Neuronal stem cell (in vitro differentiated cells): ENCODE measurements at regions not wholly inside any gene's neighbourhood (a gene's known extent, or its start where the extent isn't known, plus 50 kb on each side); places are given as distances from the start of the nearest gene placed in this dataset.
"Not testable (repeated sequence)": the region's sequence is repeated elsewhere in the genome, so short reads cannot be mapped to it uniquely, and the experiment has no call there.

Experiments used
- DNase-seq: peaks from one replicate; pipeline ENCODE4 v3.0.0-alpha.2; 2013; ENCODE audit warnings: low spot score
- H2AFZ ChIP-seq: one replicate; pipeline ENCODE4 v1.6.1; 2013; ENCODE audit warnings: mild to moderate bottlenecking, low read length, inconsistent platforms
- H2AK5ac ChIP-seq: 2 replicates; pipeline ENCODE4 v1.6.1; 2013; ENCODE audit warnings: low read depth, mild to moderate bottlenecking, inconsistent platforms, low read length, moderate library complexity, mixed read lengths
- H2BK120ac ChIP-seq: 2 replicates; pipeline ENCODE4 v1.6.1; 2013; ENCODE audit warnings: low read depth, mild to moderate bottlenecking, inconsistent platforms, low read length, moderate library complexity, mixed read lengths
- H2BK12ac ChIP-seq: one replicate; pipeline ENCODE4 v1.6.1; 2013; ENCODE audit warnings: low read length, inconsistent platforms
- H2BK15ac ChIP-seq: 2 replicates; pipeline ENCODE4 v1.6.1; 2013; ENCODE audit warnings: mild to moderate bottlenecking, low read length, inconsistent platforms, mixed read lengths
- H2BK5ac ChIP-seq: one replicate; pipeline ENCODE4 v1.6.1; 2013; ENCODE audit warnings: inconsistent platforms, mild to moderate bottlenecking, low read length, moderate library complexity
- H3K14ac ChIP-seq: one replicate; pipeline ENCODE4 v1.6.1; 2013; ENCODE audit warnings: low read length, inconsistent platforms
- H3K18ac ChIP-seq: 2 replicates; pipeline ENCODE4 v1.6.1; 2013; ENCODE audit warnings: low read length, inconsistent platforms
- H3K23ac ChIP-seq: 2 replicates; pipeline ENCODE4 v1.6.1; 2013; ENCODE audit warnings: low read depth, mild to moderate bottlenecking, mixed read lengths, low read length, inconsistent platforms; ENCODE audit not compliant: poor library complexity
- H3K27ac ChIP-seq: replicated peaks from 3 replicates; pipeline ENCODE4 v1.5.1; 2013; ENCODE audit warnings: low read length, inconsistent platforms
- H3K27me3 ChIP-seq, 3 experiments: 2 replicates each; pipeline ENCODE4 v1.6.1; 2013; ENCODE audit warnings: low read length in 3 of 3, mild to moderate bottlenecking in 2 of 3, inconsistent platforms in 1 of 3, low read depth in 1 of 3, mixed read lengths in 1 of 3, moderate library complexity in 1 of 3; ENCODE audit not compliant: control insufficient read depth in 3 of 3, insufficient read depth in 3 of 3
- H3K36me3 ChIP-seq, 2 donors: replicated peaks in 1 of 2; 2 replicates each; pipeline ENCODE4 v1.6.1; 2013; ENCODE audit warnings: low read length in 2 of 2; ENCODE audit not compliant: control insufficient read depth in 2 of 2, insufficient read depth in 2 of 2
- H3K4ac ChIP-seq: 2 replicates; pipeline ENCODE4 v1.6.1; 2013; ENCODE audit warnings: inconsistent platforms, mild to moderate bottlenecking, low read length, moderate library complexity
- H3K4me1 ChIP-seq, 2 donors: 1 replicate in 1 of 2; 2 replicates in 1 of 2; pipeline ENCODE4 v1.6.1; 2013; ENCODE audit warnings: low read length in 2 of 2, low read depth in 1 of 2; ENCODE audit not compliant: control insufficient read depth in 2 of 2, insufficient read depth in 1 of 2
- H3K4me2 ChIP-seq: one replicate; pipeline ENCODE4 v1.6.1; 2013; ENCODE audit warnings: mild to moderate bottlenecking, low read length, inconsistent platforms; ENCODE audit not compliant: insufficient read depth, poor library complexity, severe bottlenecking
- H3K4me3 ChIP-seq, 2 donors: 2 replicates each; pipeline ENCODE4 v1.5.1; 2013; ENCODE audit warnings: low read length in 2 of 2, mild to moderate bottlenecking in 2 of 2, inconsistent platforms in 1 of 2, moderate library complexity in 1 of 2
- H3K79me1 ChIP-seq: one replicate; pipeline ENCODE4 v1.6.1; 2013; ENCODE audit warnings: low read depth, mild to moderate bottlenecking, inconsistent platforms, low read length, moderate library complexity
- H3K9ac ChIP-seq: one replicate; pipeline ENCODE4 v1.6.1; 2013; ENCODE audit warnings: mild to moderate bottlenecking, low read depth, low read length, inconsistent platforms; ENCODE audit not compliant: poor library complexity
- H3K9me3 ChIP-seq, 2 donors: replicated peaks in 1 of 2; 2 replicates each; pipeline versions ENCODE3 to v1.6.1; 2013; ENCODE audit warnings: low read length in 2 of 2, mild to moderate bottlenecking in 2 of 2, inconsistent platforms in 1 of 2, low read depth in 1 of 2, mixed read lengths in 1 of 2, moderate library complexity in 1 of 2; ENCODE audit not compliant: control insufficient read depth in 2 of 2, insufficient read depth in 1 of 2
- H4K8ac ChIP-seq: one replicate; pipeline ENCODE4 v1.6.1; 2013; ENCODE audit warnings: low read depth, mild to moderate bottlenecking, inconsistent platforms, low read length, moderate library complexity
- H4K91ac ChIP-seq: one replicate; pipeline ENCODE4 v1.6.1; 2013; ENCODE audit warnings: low read length, low read depth, mild to moderate bottlenecking, inconsistent platforms; ENCODE audit not compliant: poor library complexity
- WGBS, 2 donors: extraction: QIAGEN DNeasy Blood & Tissue Kit; methylation state at CpG; one replicate each; pipeline ENCODE4 v1.1.7; 2013; ENCODE audit warnings: missing lambda C conversion rate in 2 of 2, mixed read lengths in 1 of 2; ENCODE audit not compliant: insufficient read length in 2 of 2, insufficient replicate concordance in 1 of 2; ENCODE audit errors: extremely low coverage in 2 of 2; 5-methylcytosine and 5-hydroxymethylcytosine counted together

DNA sequence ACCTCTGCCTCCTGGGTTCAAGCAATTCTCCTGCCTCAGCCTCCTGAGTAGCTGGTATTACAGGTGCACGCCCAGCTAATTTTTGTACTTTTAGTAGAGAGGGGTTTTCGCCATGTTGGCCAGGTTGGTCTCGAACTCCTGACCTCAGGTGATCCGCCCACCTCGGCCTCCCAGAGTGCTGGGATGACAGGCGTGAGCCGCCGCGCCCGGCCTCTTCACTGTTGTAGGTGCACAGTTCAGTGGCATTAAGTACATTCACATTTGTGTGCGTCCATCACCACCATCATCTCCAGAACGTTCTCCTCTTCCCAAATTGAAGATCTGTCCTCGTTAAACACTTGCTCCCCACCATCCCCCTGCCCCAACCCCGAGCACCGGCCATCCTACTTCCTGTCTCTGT, 71.3 kb downstream of the UNCX start:
- H3K36me3 ChIP-seq, H3K23ac ChIP-seq, H3K79me1 ChIP-seq, H2AK5ac ChIP-seq, H4K91ac ChIP-seq, H3K4ac ChIP-seq, H3K4me2 ChIP-seq, H3K18ac ChIP-seq, H3K9ac ChIP-seq, H3K9me3 ChIP-seq, DNase-seq, H2BK5ac ChIP-seq, H3K14ac ChIP-seq, H3K27ac ChIP-seq, H2AFZ ChIP-seq, H2BK120ac ChIP-seq, H2BK15ac ChIP-seq, H2BK12ac ChIP-seq, H4K8ac ChIP-seq, H3K4me3 ChIP-seq: not testable (repeated sequence)
- Histone ChIP-seq H3K4me1 (peaks cover 0 to 17% of the 10 kb centered on the region in 2 donors), H3K27me3 (peaks cover 0 to 21% (median 0%) of the 10 kb centered on the region in 3 experiments)
- no CpG with 5 or more reads among the region's 15 CpGs for WGBS, 2 donors

GRCh38 chr7:1305873-1306272, 73.2 kb downstream of the UNCX start:
- H3K18ac ChIP-seq = no peak overlapping the region
- peaks cover 0 to 10% (median 0%) of the 10 kb centered on the region in 3 experiments for H3K27me3 ChIP-seq
- H2BK15ac ChIP-seq = no peak overlapping the region
- no peak for DNase-seq
- H3K4me3 ChIP-seq = no peak overlapping the region
- H2AFZ ChIP-seq = no peak overlapping the region
- H4K8ac ChIP-seq = no peak overlapping the region
- H4K91ac ChIP-seq = no peak overlapping the region
- H3K14ac ChIP-seq = no peak overlapping the region
- no peak overlapping the region for H3K27ac ChIP-seq
- peaks cover 0 to 12% of the 10 kb centered on the region in 2 donors for H3K4me1 ChIP-seq
- H3K4ac ChIP-seq = no peak overlapping the region
- no peak overlapping the region for H2BK12ac ChIP-seq
- no peak overlapping the region for H2BK120ac ChIP-seq
- no peak overlapping the region for H2BK5ac ChIP-seq
- no peak overlapping the region for H3K23ac ChIP-seq
- no peak overlapping the region for H3K4me2 ChIP-seq
- 100% methylated on average over 2 of the region's 5 CpGs; no CpG with 5 or more reads in 1 of the 2 donors for WGBS, 2 donors
- H3K79me1 ChIP-seq = no peaks in the 10 kb centered on the region
- no peaks in the 10 kb centered on the region for H3K36me3 ChIP-seq
- H3K9me3 ChIP-seq = no peaks in the 10 kb centered on the region
- no peak overlapping the region for H2AK5ac ChIP-seq
- no peak overlapping the region for H3K9ac ChIP-seq

- Histone ChIP-seq H2AFZ (no peak overlapping the region), H3K18ac (no peak overlapping the region), H4K91ac (no peak overlapping the region), H2AK5ac (peak overlapping the region; percentile 91), H3K27me3 (peaks cover 0 to 12% (median 0%) of the 10 kb centered on the region in 3 experiments), H3K79me1 (no peaks in the 10 kb centered on the region), H2BK5ac (no peak overlapping the region), H3K4me2 (no peak overlapping the region), H3K9me3 (peaks cover 0 to 4% of the 10 kb centered on the region in 2 donors), H2BK15ac (no peak overlapping the region), H3K36me3 (no peaks in the 10 kb centered on the region), H3K4ac (no peak overlapping the region), H3K4me3 (no peak overlapping the region), H2BK12ac (no peak overlapping the region), H3K14ac (no peak overlapping the region), H3K27ac (no peak overlapping the region), H2BK120ac (no peak overlapping the region), H3K4me1 (peaks cover 0 to 2% of the 10 kb centered on the region in 2 donors), H3K23ac (no peak overlapping the region), H4K8ac (no peak overlapping the region), H3K9ac (no peak overlapping the region)
- DNase-seq = no peak
- WGBS, 2 donors = no CpG with 5 or more reads among the region's 14 CpGs
Observed at GRCh38 chr7:1307828-1308227, 75.2 kb downstream of the UNCX start.

DNA sequence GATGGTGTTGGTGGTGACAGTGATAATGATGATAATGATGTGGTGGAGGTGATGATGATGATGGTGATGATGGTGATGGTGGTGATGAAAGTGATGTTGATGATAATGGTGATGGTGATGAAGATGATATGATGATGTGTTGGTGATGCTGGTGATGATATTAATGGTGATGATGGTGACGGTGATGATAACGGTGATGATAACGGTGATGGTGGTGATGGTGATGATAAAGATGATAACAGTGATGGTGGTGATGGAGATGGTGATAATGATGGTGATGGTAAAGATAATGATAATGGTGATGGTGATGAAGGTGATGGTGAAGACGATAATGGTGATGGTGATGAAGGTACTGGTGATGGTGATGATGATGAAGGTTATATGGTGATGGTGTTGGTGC, 76.6 kb downstream of the UNCX start:
- H2AK5ac ChIP-seq = no peak overlapping the region
- peaks cover 0 to 20% (median 0%) of the 10 kb centered on the region in 3 experiments for H3K27me3 ChIP-seq
- peaks cover 0 to 2% of the 10 kb centered on the region in 2 donors for H3K4me1 ChIP-seq
- no peak overlapping the region for H2BK12ac ChIP-seq
- peaks cover 0 to 4% of the 10 kb centered on the region in 2 donors for H3K9me3 ChIP-seq
- H3K18ac ChIP-seq = no peak overlapping the region
- H3K14ac ChIP-seq = no peak overlapping the region
- WGBS, 2 donors = 100% methylated on average over 4 of the region's 4 CpGs
- no peak for DNase-seq
- no peak overlapping the region for H2BK120ac ChIP-seq
- no peak overlapping the region for H2BK15ac ChIP-seq
- H3K23ac ChIP-seq = no peak overlapping the region
- no peaks in the 10 kb centered on the region for H3K79me1 ChIP-seq
- H2BK5ac ChIP-seq = no peak overlapping the region
- H4K91ac ChIP-seq = no peak overlapping the region
- no peaks in the 10 kb centered on the region for H3K36me3 ChIP-seq
- no peak overlapping the region for H3K4me2 ChIP-seq
- H3K27ac ChIP-seq = no peak overlapping the region
- H4K8ac ChIP-seq = no peak overlapping the region
- H3K9ac ChIP-seq = no peak overlapping the region
- H3K4ac ChIP-seq = no peak overlapping the region
- H2AFZ ChIP-seq = no peak overlapping the region
- no peak overlapping the region for H3K4me3 ChIP-seq
